SU-DHL-6 (cell line): ENCODE measurements at regions not wholly inside any gene's neighbourhood (a gene's known extent, or its start where the extent isn't known, plus 50 kb on each side); places are given as distances from the start of the nearest gene placed in this dataset.

Source experiments
- EZH2phosphoT487 ChIP-seq: fragments of 200-600 bp; sonication (generic), shearing (Covaris generic); conservative IDR thresholded peaks from 2 replicates; pipeline ENCODE4 v1.6.1; 2018; ENCODE audit warnings: mild to moderate bottlenecking, antibody characterized with exemption, low read length, moderate library complexity, mixed read lengths
- TF ChIP-seq, protein P1 (sequence below): fragments of 200-600 bp; sonication (generic); IDR thresholded peaks from one replicate; pipeline ENCODE4 v1.5.1; 2017; ENCODE audit warnings: antibody characterized with exemption, mild to moderate bottlenecking, low read length, moderate library complexity; ENCODE audit not compliant: insufficient read depth, poor library complexity, severe bottlenecking

DNA sequence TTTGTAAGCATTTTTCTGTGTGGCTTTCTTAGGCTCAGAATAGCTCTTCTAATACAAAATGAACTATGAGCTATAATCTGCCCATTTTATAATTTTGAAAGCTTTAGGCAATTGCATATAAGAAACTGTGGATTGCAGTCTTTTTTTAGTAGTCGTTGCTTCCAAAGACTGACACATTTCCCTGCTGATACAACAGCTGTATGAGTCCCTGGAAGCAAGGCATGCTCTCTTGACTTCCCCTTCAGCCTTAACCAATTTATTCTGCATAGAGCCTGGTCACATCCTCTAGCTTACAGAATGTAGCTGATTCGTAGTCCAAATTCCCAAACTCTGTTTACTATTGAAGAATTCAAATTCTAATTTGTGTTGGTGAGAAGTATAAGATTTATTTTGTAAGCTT is 155.3 kb upstream of the EYA4 start:
- TF ChIP-seq, protein P1, sequence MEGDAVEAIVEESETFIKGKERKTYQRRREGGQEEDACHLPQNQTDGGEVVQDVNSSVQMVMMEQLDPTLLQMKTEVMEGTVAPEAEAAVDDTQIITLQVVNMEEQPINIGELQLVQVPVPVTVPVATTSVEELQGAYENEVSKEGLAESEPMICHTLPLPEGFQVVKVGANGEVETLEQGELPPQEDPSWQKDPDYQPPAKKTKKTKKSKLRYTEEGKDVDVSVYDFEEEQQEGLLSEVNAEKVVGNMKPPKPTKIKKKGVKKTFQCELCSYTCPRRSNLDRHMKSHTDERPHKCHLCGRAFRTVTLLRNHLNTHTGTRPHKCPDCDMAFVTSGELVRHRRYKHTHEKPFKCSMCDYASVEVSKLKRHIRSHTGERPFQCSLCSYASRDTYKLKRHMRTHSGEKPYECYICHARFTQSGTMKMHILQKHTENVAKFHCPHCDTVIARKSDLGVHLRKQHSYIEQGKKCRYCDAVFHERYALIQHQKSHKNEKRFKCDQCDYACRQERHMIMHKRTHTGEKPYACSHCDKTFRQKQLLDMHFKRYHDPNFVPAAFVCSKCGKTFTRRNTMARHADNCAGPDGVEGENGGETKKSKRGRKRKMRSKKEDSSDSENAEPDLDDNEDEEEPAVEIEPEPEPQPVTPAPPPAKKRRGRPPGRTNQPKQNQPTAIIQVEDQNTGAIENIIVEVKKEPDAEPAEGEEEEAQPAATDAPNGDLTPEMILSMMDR: no peak
- TF ChIP-seq EZH2phosphoT487: no peak
